GM13977 (cell line): ENCODE measurements at regions not wholly inside any gene's neighbourhood (a gene's known extent, or its start where the extent isn't known, plus 50 kb on each side); places are given as distances from the start of the nearest gene placed in this dataset.

Experiments used
- DNase-seq: peaks from one replicate; pipeline ENCODE4 v3.0.0; 2012; ENCODE audit warnings: low spot score
- in situ Hi-C: fragments of 300-500 bp; cut with MboI; formaldehyde crosslinking; loops from one replicate; pipeline ENCODE4 v1.12.0; 2022; ENCODE audit warnings: low sequenced_read_pairs, low pct_unique_long_range_greater_than_20kb, mixed read lengths, inconsistent platforms; ENCODE audit not compliant: unreplicated experiment
- TF ChIP-seq, protein P1 (sequence below): IDR thresholded peaks from 2 replicates; pipeline ENCODE4 v1.5.1; 2012; ENCODE audit warnings: mild to moderate bottlenecking, control low read depth; ENCODE audit not compliant: insufficient read depth; ENCODE audit errors: extremely low read depth, missing control alignments

DNA sequence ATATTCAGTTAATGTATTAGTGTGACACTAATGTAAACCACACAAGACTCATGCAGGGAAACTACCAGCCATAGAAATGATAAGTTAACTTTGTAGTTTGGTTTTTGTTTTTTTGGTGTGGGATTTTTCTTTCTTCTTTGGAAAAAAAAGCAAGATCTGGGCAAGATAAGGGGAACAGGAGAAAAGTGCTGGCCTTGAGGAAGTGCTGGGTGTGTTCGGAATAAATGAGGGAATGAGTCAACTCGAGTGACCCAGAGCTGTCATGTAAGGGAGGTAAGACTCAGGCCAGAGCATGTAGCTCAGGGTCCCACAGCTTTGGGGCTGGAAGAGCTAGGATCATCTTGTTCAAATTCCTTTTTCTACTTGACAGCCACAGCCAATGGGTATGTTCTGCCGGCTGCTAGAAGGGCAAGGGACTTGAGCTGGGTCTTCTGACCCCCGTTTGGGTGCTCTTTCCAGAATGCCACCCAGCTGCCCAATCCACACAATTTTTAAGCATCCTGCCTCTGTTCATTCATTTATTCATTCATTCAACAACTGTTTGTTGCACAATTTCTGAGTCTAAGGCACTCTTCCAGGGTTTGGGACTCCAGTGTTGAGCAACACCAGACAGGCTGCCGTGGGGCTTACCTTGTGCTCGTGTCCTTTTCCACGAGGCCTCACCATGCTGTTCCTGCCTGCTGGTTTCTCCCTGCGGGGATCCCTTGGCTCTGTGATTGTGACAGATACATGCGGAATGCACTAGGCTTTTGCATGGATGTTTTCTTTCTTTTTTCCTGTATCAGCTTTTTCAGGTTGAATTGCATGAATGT is 54.5 kb downstream of the CLDN34 start:
- no peak for DNase-seq
- in situ Hi-C loops = no loop called here
- TF ChIP-seq, protein P1, sequence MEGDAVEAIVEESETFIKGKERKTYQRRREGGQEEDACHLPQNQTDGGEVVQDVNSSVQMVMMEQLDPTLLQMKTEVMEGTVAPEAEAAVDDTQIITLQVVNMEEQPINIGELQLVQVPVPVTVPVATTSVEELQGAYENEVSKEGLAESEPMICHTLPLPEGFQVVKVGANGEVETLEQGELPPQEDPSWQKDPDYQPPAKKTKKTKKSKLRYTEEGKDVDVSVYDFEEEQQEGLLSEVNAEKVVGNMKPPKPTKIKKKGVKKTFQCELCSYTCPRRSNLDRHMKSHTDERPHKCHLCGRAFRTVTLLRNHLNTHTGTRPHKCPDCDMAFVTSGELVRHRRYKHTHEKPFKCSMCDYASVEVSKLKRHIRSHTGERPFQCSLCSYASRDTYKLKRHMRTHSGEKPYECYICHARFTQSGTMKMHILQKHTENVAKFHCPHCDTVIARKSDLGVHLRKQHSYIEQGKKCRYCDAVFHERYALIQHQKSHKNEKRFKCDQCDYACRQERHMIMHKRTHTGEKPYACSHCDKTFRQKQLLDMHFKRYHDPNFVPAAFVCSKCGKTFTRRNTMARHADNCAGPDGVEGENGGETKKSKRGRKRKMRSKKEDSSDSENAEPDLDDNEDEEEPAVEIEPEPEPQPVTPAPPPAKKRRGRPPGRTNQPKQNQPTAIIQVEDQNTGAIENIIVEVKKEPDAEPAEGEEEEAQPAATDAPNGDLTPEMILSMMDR = no peak

GRCh38 chrX:10022273-10022541 is 55.0 kb downstream of the CLDN34 start:
- no peak for DNase-seq
- in situ Hi-C loops = no loop called here
- TF ChIP-seq, protein P1 = no peak

DNA sequence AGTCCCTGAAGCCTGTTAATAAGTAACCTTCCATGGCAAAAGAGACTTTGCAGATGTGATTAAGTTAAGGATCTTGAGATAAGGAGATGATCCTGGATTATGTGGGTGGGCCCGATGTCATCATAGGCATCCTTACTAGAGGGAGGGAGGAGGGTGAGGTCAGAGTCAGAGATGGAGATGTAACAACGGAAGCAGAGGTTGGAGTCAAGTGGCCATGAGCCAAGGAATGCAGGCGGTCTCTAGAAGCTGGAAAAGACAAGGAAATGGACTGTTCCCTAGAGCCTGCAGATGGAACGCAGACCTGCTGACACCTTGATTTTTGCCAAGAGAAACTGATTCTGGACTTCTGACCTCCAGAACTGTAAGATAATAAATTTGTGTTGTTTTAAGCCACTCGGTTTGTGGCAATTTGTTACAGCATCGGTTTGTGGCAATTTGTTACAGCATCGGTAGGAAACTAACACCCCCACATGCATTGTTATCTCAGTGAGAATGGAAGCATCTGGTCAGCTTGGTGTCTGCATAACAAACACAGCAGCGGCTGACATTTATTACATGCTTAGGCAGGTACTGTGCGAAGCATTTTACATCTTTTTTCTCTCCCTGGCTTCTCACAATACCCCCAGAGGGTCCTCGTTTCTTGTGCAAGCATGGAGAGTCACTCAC is 55.6 kb downstream of the CLDN34 start:
- in situ Hi-C loops = no loop called here
- no peak for DNase-seq
- TF ChIP-seq, protein P1 = no peak

DNA sequence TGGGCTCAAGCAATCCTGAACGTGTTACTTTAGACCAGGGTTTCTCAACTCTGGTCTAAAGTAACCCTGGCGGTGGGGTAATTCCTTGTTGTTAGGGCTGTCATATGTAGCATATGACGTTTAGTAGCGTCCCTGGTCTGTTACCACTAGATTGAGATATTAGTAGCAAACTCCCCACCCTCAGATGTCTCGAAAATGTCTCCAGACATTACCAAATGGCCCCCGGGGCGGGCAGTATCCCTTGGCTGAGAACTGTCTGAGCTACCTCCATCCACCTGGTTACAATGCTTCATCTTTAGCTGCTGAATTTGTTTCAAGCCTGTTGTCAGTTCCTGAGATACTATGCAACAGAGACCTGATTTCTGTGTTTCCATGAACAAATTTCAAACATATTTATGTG is 56.7 kb downstream of the CLDN34 start:
- in situ Hi-C loops = no loop called here
- TF ChIP-seq, protein P1 = no peak
- DNase-seq = no peak

GRCh38 chrX:10025742-10026493 is 58.8 kb downstream of the CLDN34 start:
- no peak for DNase-seq
- in situ Hi-C loops = no loop called here

More at GRCh38 chrX:10025742-10026493, 58.8 kb downstream of the CLDN34 start:
- TF ChIP-seq, protein P1 = no peak
